A549 (cell line): ENCODE measurements at regions not wholly inside any gene's neighbourhood (a gene's known extent, or its start where the extent isn't known, plus 50 kb on each side); places are given as distances from the start of the nearest gene placed in this dataset.

Source experiments
- ATAC-seq, 2 experiments: fragments of 200-7000 bp in 1 of 2; fragments of >200 bp in 1 of 2; cut with Nextera tagmentation in 1 of 2; cut with Tn5 transposase in 1 of 2; 3 replicates each; pipeline versions ENCODE4 v1.8.0 to v1.9.1; 2018 to 2020; ENCODE audit warnings: mild to moderate bottlenecking in 1 of 2, moderate library complexity in 1 of 2
- CTCF ChIA-PET: fragments of 300-600 bp; sonication (Branson Sonifier 250); formaldehyde crosslinking; extraction: SDS; loops from one replicate; lab custom pipeline; 2021; ENCODE audit warnings: antibody characterized with exemption, inconsistent platforms; lab: Yijun Ruan, JAX
- POLR2A ChIA-PET: fragments of 350-600 bp; formaldehyde crosslinking; extraction: SDS; loops from one replicate; lab custom pipeline; 2021; ENCODE audit warnings: antibody characterized with exemption, inconsistent platforms; lab: Yijun Ruan, JAX
- DNase-seq, 2 experiments: peaks; one replicate each; pipeline versions ENCODE4 v3.0.0 to v3.0.0-alpha.2; 2011 to 2016; ENCODE audit warnings: low read depth in 1 of 2, low spot score in 1 of 2
- FAIRE-seq: peaks from 2 replicates; lab custom pipeline; 2011; peaks lifted over from hg19 to GRCh38; lab: Jason Lieb, UNC
- H3K27ac ChIP-seq, 2 experiments: fragments of >200 bp; sonication (Bioruptor Twin); formaldehyde crosslinking; 3 replicates each; pipeline ENCODE4 v1.5.1; 2016 to 2017
- H3K4me1 ChIP-seq: fragments of >200 bp; sonication (Bioruptor Twin); formaldehyde crosslinking; 3 replicates; pipeline ENCODE4 v1.6.1; 2016
- H3K4me2 ChIP-seq: fragments of >200 bp; sonication (Bioruptor Twin); formaldehyde crosslinking; 3 replicates; pipeline ENCODE4 v1.6.1; 2016
- H3K4me3 ChIP-seq: fragments of >200 bp; sonication (Bioruptor Twin); formaldehyde crosslinking; 3 replicates; pipeline ENCODE4 v1.5.1; 2016
- H3K9me3 ChIP-seq: fragments of >200 bp; sonication (Bioruptor Twin); formaldehyde crosslinking; 3 replicates; pipeline ENCODE4 v1.6.1; 2016
- ATOH8 ChIP-seq: fragments of 250-450 bp; sonication (Bioruptor Pico); IDR thresholded peaks from 2 replicates; pipeline ENCODE4 v1.5.0; 2020; ENCODE audit warnings: low read depth, mild to moderate bottlenecking, moderate library complexity
- BHLHE40 ChIP-seq: IDR thresholded peaks from 2 replicates; pipeline ENCODE4 v1.6.1; 2012; ENCODE audit warnings: low read depth, low read length, inconsistent platforms
- CBX2 ChIP-seq: fragments of 200-600 bp; sonication (generic); IDR thresholded peaks from 2 replicates; pipeline ENCODE4 v1.6.1; 2016; ENCODE audit warnings: low read depth, mild to moderate bottlenecking, borderline replicate concordance
- CBX8 ChIP-seq: fragments of 200-600 bp; sonication (generic); IDR thresholded peaks from 2 replicates; pipeline ENCODE4 v1.6.1; 2016
- CHD2 ChIP-seq: fragments of 150-350 bp; IDR thresholded peaks from 2 replicates; pipeline ENCODE4 v1.6.1; 2014; ENCODE audit warnings: low read length; ENCODE audit not compliant: partially characterized antibody
- CTCF ChIP-seq: fragments of >200 bp; sonication (Bioruptor Twin); formaldehyde crosslinking; IDR thresholded peaks from 3 replicates; pipeline ENCODE4 v1.5.1; 2016
- E2F6 ChIP-seq: IDR thresholded peaks from 2 replicates; pipeline ENCODE4 v1.6.1; 2012; ENCODE audit warnings: low read depth, borderline replicate concordance
- EHF ChIP-seq: fragments of 250-450 bp; sonication (Bioruptor Pico); IDR thresholded peaks from 2 replicates; pipeline ENCODE4 v1.5.0; 2020; ENCODE audit warnings: mild to moderate bottlenecking
- EHMT2 ChIP-seq: fragments of 200-600 bp; sonication (generic); IDR thresholded peaks from 2 replicates; pipeline ENCODE4 v1.6.1; 2016; ENCODE audit warnings: antibody characterized with exemption, low read depth, mild to moderate bottlenecking, moderate library complexity
- FOSB ChIP-seq: fragments of 250-450 bp; sonication (Bioruptor Pico); IDR thresholded peaks from 2 replicates; pipeline ENCODE4 v1.5.0; 2020; ENCODE audit warnings: mild to moderate bottlenecking, moderate library complexity
- FOSL2 ChIP-seq, 2 experiments: fragments of 450-650 bp in 1 of 2; fragments of >200 bp in 1 of 2; sonication (Bioruptor Twin) in 1 of 2; formaldehyde crosslinking; IDR thresholded peaks; 2 replicates each; pipeline versions ENCODE4 v1.5.0 to v1.6.1; 2016 to 2020; ENCODE audit warnings: mild to moderate bottlenecking in 1 of 2, moderate library complexity in 1 of 2
- HEYL ChIP-seq: fragments of 250-450 bp; sonication (Bioruptor Pico); IDR thresholded peaks from 2 replicates; pipeline ENCODE4 v1.8.0; 2021; ENCODE audit warnings: mild to moderate bottlenecking, moderate library complexity
- HMGXB4 ChIP-seq: fragments of 250-450 bp; sonication (Bioruptor Pico); IDR thresholded peaks from 2 replicates; pipeline ENCODE4 v1.5.0; 2021; ENCODE audit warnings: mild to moderate bottlenecking, moderate library complexity, borderline replicate concordance
- JUN ChIP-seq, 2 experiments: fragments of >200 bp; sonication (Bioruptor Twin); formaldehyde crosslinking; IDR thresholded peaks; 2 replicates in 1 of 2; 3 replicates in 1 of 2; pipeline ENCODE4 v1.6.1; 2016 to 2017
- KDM1A ChIP-seq: fragments of 200-600 bp; sonication (generic); IDR thresholded peaks from 2 replicates; pipeline ENCODE4 v1.6.1; 2016; ENCODE audit warnings: low read depth, mild to moderate bottlenecking
- MAZ ChIP-seq: fragments of 150-350 bp; IDR thresholded peaks from 2 replicates; pipeline ENCODE4 v1.6.1; 2014; ENCODE audit warnings: antibody characterized with exemption, low read depth, low read length, borderline replicate concordance
- MYC ChIP-seq: IDR thresholded peaks from 2 replicates; pipeline ENCODE4 v1.6.1; 2012; ENCODE audit warnings: mild to moderate bottlenecking, inconsistent platforms, low read length, improper control_type of control experiment, borderline replicate concordance
- NFE2L2 ChIP-seq: fragments of 150-350 bp; conservative IDR thresholded peaks from 2 replicates; pipeline ENCODE4 v1.6.1; 2014; ENCODE audit warnings: low read length
- RARB ChIP-seq: fragments of 250-450 bp; sonication (Bioruptor Pico); IDR thresholded peaks from 2 replicates; pipeline ENCODE4 v1.8.0; 2021; ENCODE audit warnings: mild to moderate bottlenecking, moderate library complexity
- RCOR1 ChIP-seq: fragments of 150-350 bp; IDR thresholded peaks from 2 replicates; pipeline ENCODE4 v1.6.1; 2014; ENCODE audit warnings: antibody characterized with exemption, low read length, low read depth
- TP53 ChIP-seq: fragments of 250-450 bp; sonication (Bioruptor Pico); IDR thresholded peaks from 2 replicates; pipeline ENCODE4 v1.5.0; 2021; ENCODE audit warnings: mild to moderate bottlenecking, moderate library complexity
- USF2 ChIP-seq: fragments of 450-650 bp; IDR thresholded peaks from 2 replicates; pipeline ENCODE4 v1.6.1; 2014; ENCODE audit warnings: antibody characterized with exemption
- ZFP36 ChIP-seq: fragments of 450-650 bp; IDR thresholded peaks from 2 replicates; pipeline ENCODE4 v1.6.1; 2014; ENCODE audit warnings: borderline replicate concordance; ENCODE audit not compliant: partially characterized antibody
- ZNF302 ChIP-seq: fragments of 250-450 bp; sonication (Bioruptor Pico); IDR thresholded peaks from 2 replicates; pipeline ENCODE4 v1.9.0; 2021; ENCODE audit warnings: inconsistent platforms, mild to moderate bottlenecking, moderate library complexity
- WGBS: methylation state at CpG from one replicate; pipeline ENCODE4 v1.1.6; 2017; ENCODE audit errors: missing lambda C conversion rate; 5-methylcytosine and 5-hydroxymethylcytosine counted together

- TF ChIP-seq MAZ (no peak), MYC (no peak), ATOH8 (CRISPR knock-in tag) (no peak), E2F6 (no peak), CBX2 (no peak), ZNF302 (CRISPR knock-in tag) (no peak), CHD2 (no peak), NFE2L2 (no peak), FOSL2 (IDR thresholded peaks at IDR 0.05) (no peak), FOSL2 (CRISPR knock-in tag; IDR thresholded peaks at IDR 0.05) (no peak), FOSB (CRISPR knock-in tag) (no peak), EHMT2 (no peak), EHF (CRISPR knock-in tag) (no peak), KDM1A (no peak), HEYL (no peak), CTCF (no peak)
- DNase-seq (no peak), ATAC-seq (no peak), FAIRE-seq (no peak)
- H3K4me3 ChIP-seq, result no peak overlapping the region
- H3K4me2 ChIP-seq, result no peak overlapping the region
- ChIA-PET POLR2A (no interaction called here), CTCF (no interaction called here)
- no peaks in the 10 kb centered on the region for H3K9me3 ChIP-seq
- WGBS, result 25% methylated on average over 3 of the region's 3 CpGs
- no peak overlapping the region for H3K27ac ChIP-seq
- H3K4me1 ChIP-seq, result no peaks in the 10 kb centered on the region
Observed at GRCh38 chr1:79646880-79647279, 640.4 kb upstream of the ADGRL4 start.

GRCh38 chr1:79638382-79638781 lies 631.9 kb upstream of the ADGRL4 start:
- no peak for TF ChIP-seq RCOR1
- no peak for TF ChIP-seq ZFP36
- no peak for TF ChIP-seq TP53 (CRISPR knock-in tag)
- TF ChIP-seq ATOH8 (CRISPR knock-in tag), result no peak
- TF ChIP-seq KDM1A, result no peak
- no peak for TF ChIP-seq HEYL
- no peak for TF ChIP-seq ZNF302 (CRISPR knock-in tag)
- TF ChIP-seq USF2, result no peak
- TF ChIP-seq EHMT2, result no peak
- no peak for TF ChIP-seq HMGXB4 (CRISPR knock-in tag)
- TF ChIP-seq JUN (IDR thresholded peaks at IDR 0.05), result no peak
- no peak for TF ChIP-seq E2F6
- no peak for TF ChIP-seq CBX8
- TF ChIP-seq RARB, result no peak
- TF ChIP-seq BHLHE40, result no peak
- POLR2A ChIA-PET, result no interaction called here
- ATAC-seq, result no peak
- CTCF ChIA-PET, result no interaction called here
- no peak for FAIRE-seq
- Histone ChIP-seq H3K4me1 (no peaks in the 10 kb centered on the region), H3K27ac (no peak overlapping the region), H3K4me2 (no peak overlapping the region), H3K9me3 (no peaks in the 10 kb centered on the region), H3K4me3 (no peak overlapping the region)
- WGBS, result 94% methylated on average over 2 of the region's 2 CpGs
- DNase-seq, result no peak
